Aorta (tissue), 5 donors: ENCODE measurements at regions not wholly inside any gene's neighbourhood (a gene's known extent, or its start where the extent isn't known, plus 50 kb on each side); places are given as distances from the start of the nearest gene placed in this dataset.
"Not testable (repeated sequence)": the region's sequence is repeated elsewhere in the genome, so short reads cannot be mapped to it uniquely, and the experiment has no call there.

Source experiments
- ATAC-seq: fragments of 200-7000 bp; cut with Tn5 transposase; one replicate; pipeline ENCODE4 v1.9.1; 2022; ENCODE audit warnings: moderate library complexity; ENCODE audit not compliant: low FRiP score
- DNase-seq, 2 donors: peaks; one replicate each; pipeline ENCODE4 v3.0.0-alpha.2; 2020
- H3K27ac ChIP-seq, 2 donors: one replicate each; pipeline ENCODE4 v1.5.1; 2013; ENCODE audit warnings: low read length in 2 of 2, mild to moderate bottlenecking in 2 of 2, moderate library complexity in 2 of 2, control low read depth in 1 of 2, inconsistent platforms in 1 of 2, low read depth in 1 of 2
- H3K27me3 ChIP-seq, 2 donors: one replicate each; pipeline ENCODE4 v1.6.1; 2013; ENCODE audit warnings: control low read depth in 1 of 2, low read length in 1 of 2, mild to moderate bottlenecking in 1 of 2, moderate library complexity in 1 of 2; ENCODE audit not compliant: insufficient read depth in 2 of 2, control insufficient read depth in 1 of 2
- H3K36me3 ChIP-seq, 2 donors: one replicate each; pipeline ENCODE4 v1.6.1; 2013; ENCODE audit warnings: control low read depth in 1 of 2, low read length in 1 of 2, mild to moderate bottlenecking in 1 of 2; ENCODE audit not compliant: insufficient read depth in 2 of 2, control insufficient read depth in 1 of 2
- H3K4me1 ChIP-seq, 2 donors: one replicate each; pipeline ENCODE4 v1.6.1; 2013; ENCODE audit warnings: low read length in 2 of 2, control low read depth in 1 of 2, mild to moderate bottlenecking in 1 of 2, moderate library complexity in 1 of 2; ENCODE audit not compliant: insufficient read depth in 2 of 2, control insufficient read depth in 1 of 2
- H3K4me3 ChIP-seq, 2 donors: one replicate each; pipeline ENCODE4 v1.5.1; 2013; ENCODE audit warnings: low read length in 2 of 2, control low read depth in 1 of 2, mild to moderate bottlenecking in 1 of 2
- H3K9me3 ChIP-seq: one replicate; pipeline ENCODE4 v1.6.1; 2013; ENCODE audit warnings: mild to moderate bottlenecking, low read length; ENCODE audit not compliant: control insufficient read depth
- WGBS, 2 donors: extraction: QIAGEN DNeasy Blood & Tissue Kit; methylation state at CpG; one replicate each; pipeline ENCODE4 v1.1.7; 2013; 5-methylcytosine and 5-hydroxymethylcytosine counted together
- intact Hi-C, 2 donors: fragments of 100-400 bp; cut with DNase I; formaldehyde crosslinking; loops; one replicate each; pipeline versions ENCODE4 v1.14.2 to v1.15.0; 2022
- donor health status: healthy with polysubstance abuse.
- donor health status: Bipolar disorder and iron deficiency.
- donor health status: DM: no; HTN: no; CAD: no.
- donor health status: DM: no; HTN: no; CAD: no.
- donor health status: DM: yes; HTN: yes; CAD: no.

DNA sequence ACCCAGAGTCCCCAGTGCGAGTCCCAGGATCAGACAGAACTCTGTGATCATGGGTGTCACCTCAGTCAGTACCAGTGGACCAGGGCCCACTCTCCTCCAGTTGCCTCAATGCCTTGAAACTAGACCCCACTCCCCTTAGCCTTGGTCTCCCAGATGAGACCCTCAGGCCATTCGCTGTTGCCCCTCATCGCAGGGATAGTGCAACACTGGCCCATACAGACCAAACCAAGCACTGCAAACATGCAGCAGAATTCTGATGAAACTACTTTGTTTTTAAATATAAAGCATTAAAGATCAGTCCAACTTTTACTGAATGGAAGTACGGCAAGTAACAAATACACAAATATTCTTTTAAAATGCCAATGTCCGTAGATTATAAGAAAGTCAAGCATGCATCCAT is 101.2 kb upstream of the NT5E start:
- DNase-seq (no peak), ATAC-seq (no peak)
- Histone ChIP-seq H3K9me3 (no peaks in the 10 kb centered on the region), H3K27me3 (no peaks in the 10 kb centered on the region), H3K27ac (no peak overlapping the region), H3K36me3 (no peaks in the 10 kb centered on the region), H3K4me1 (no peaks in the 10 kb centered on the region), H3K4me3 (no peak overlapping the region)
- WGBS, 2 donors = 97 to 98% methylated on average over 5 of the region's 5 CpGs
- intact Hi-C loops = no loop called here

DNA sequence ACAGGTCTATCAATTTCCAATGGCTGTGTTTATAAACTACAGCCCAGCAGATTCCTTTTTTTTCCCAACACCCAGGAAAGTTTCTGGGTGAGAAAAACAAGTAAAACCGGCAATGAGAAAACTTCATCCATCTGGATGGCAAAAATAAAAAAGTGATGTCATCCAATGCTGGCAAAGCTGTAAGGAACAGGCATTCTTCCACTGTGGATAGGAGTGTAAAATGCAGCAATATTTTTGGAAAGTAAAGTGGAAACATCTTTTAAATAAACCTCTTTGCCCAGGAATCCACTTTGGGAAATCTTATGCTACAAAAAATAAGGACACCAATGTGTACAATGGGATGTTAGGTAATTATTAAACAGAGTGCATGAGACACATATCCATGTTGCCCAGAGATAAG is 102.1 kb upstream of the NT5E start:
- no peak overlapping the region for H3K27ac ChIP-seq
- WGBS, 2 donors = 0 to 5% methylated on average over 1 of the region's 1 CpG

DNA sequence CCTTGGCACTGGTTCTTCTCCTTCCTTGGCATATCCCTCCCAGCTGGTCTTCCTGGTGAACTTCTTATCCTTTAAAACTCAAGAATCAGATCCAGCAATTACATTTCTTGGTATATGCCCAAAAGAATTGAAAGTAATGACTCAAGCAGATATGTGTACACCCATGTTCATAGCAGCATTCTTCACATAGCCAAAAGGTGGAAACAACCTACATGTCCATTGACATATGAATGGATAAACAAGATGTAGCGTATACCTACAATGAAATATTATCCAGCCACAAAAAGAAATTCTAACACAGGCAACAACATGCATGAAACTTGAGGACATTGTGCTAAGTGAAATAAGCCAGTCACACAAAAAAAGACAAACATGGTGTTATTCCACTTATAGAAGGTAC is 103.7 kb upstream of the NT5E start:
- Histone ChIP-seq H3K4me1 (no peaks in the 10 kb centered on the region), H3K9me3 (no peaks in the 10 kb centered on the region), H3K27me3 (no peaks in the 10 kb centered on the region), H3K27ac (no peak overlapping the region), H3K36me3 (no peaks in the 10 kb centered on the region), H3K4me3 (no peak overlapping the region)
- no peak for DNase-seq
- no peak for ATAC-seq
- 98% methylated on average over 1 of the region's 1 CpG for WGBS, 2 donors
- intact Hi-C loops = no loop called here

More for the DNA sequence above, 102.1 kb upstream of the NT5E start:
- DNase-seq = no peak
- Histone ChIP-seq H3K9me3 (no peaks in the 10 kb centered on the region), H3K27me3 (no peaks in the 10 kb centered on the region), H3K4me1 (no peaks in the 10 kb centered on the region), H3K36me3 (no peaks in the 10 kb centered on the region), H3K4me3 (no peak overlapping the region)
- peak; percentile 65 for ATAC-seq
- intact Hi-C loops = no loop called here

DNA sequence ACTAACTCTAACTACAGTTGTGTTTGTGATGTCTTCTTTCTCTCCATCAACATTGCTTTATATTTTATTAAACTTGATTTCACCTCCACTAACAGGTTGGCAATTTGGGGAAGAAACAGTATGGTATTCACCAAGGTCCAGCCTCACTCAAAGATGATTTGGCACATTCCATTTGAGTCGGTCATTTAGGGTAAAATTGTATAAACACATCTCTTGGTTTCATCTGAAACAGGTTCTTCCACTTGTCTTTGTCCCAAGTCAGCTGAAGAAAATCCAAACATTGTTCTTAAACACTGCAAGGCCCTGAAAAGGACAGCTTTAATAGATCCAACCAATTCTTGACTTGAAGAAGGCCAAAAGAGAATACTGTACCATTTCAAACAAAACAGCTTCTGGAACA is 104.9 kb upstream of the NT5E start:
- no peak overlapping the region for H3K4me3 ChIP-seq
- 54 to 66% methylated on average over 1 of the region's 1 CpG for WGBS, 2 donors
- H3K36me3 ChIP-seq = no peaks in the 10 kb centered on the region
- intact Hi-C loops = no loop called here
- H3K27me3 ChIP-seq = no peaks in the 10 kb centered on the region
- H3K9me3 ChIP-seq = no peaks in the 10 kb centered on the region
- DNase-seq (no peak), ATAC-seq (no peak)
- H3K4me1 ChIP-seq = no peaks in the 10 kb centered on the region
- H3K27ac ChIP-seq = no peak overlapping the region

DNA sequence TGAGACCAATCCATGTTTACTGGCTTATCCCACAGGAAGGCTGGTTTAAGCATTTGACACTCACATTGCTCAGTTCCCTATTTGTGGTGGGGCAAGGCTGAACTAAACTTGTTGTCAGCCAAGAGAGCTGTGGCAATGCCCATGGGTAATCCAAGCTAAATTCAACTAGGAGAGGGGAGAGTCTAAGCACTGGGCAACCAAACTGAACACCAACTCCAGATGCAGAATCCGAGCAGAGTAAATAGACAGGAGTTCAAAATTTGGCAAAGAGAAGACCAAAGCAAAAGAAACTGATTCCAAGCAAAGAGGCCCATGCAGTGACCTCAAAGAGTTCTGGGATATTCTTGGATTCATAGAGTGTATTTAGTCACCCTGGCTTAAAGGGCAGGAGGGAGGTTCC is 106.5 kb upstream of the NT5E start:
- no peaks in the 10 kb centered on the region for H3K9me3 ChIP-seq
- H3K36me3 ChIP-seq = no peaks in the 10 kb centered on the region
- no peak overlapping the region for H3K27ac ChIP-seq
- 9 to 23% methylated on average over 1 of the region's 1 CpG for WGBS, 2 donors
- H3K27me3 ChIP-seq = no peaks in the 10 kb centered on the region
- no peak overlapping the region for H3K4me3 ChIP-seq
- no peaks in the 10 kb centered on the region for H3K4me1 ChIP-seq
- ATAC-seq (no peak), DNase-seq (no peak)
- intact Hi-C loops = no loop called here

DNA sequence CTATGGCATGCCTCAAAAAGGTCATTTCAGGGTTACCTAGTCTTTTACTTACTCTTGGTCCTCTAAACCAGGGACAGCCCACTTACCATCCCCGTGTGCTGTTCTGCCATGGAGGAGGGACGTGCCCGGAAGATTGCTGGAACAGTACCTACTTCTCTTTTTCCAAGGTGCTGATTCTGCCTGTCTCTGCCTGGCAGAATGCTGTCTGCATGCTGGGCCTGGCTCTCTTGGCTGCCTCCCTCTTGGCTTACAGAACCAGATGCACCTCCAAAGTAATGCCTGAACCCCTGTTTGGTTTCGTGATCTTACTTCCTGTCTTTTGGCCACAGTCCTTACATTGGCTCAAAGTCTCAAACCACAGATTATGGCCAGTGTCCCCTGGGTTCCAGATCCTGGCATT is 120.7 kb upstream of the NT5E start:
- H3K27me3 ChIP-seq = peaks cover 0 to 1% of the 10 kb centered on the region in 2 donors
- no peak for DNase-seq
- H3K36me3 ChIP-seq = no peaks in the 10 kb centered on the region
- 8 to 22% methylated on average over 4 of the region's 4 CpGs for WGBS, 2 donors
- no peak overlapping the region for H3K4me3 ChIP-seq
- no peaks in the 10 kb centered on the region for H3K9me3 ChIP-seq
- no peak overlapping the region for H3K27ac ChIP-seq
- intact Hi-C loops = loop anchor here in 1 of 2 donors (10.0 kb wide), 2 partner anchors 204 to 554 kb away; no protein-coding TSS in a partner anchor
- no peaks in the 10 kb centered on the region for H3K4me1 ChIP-seq
- ATAC-seq = peak; percentile 51

DNA sequence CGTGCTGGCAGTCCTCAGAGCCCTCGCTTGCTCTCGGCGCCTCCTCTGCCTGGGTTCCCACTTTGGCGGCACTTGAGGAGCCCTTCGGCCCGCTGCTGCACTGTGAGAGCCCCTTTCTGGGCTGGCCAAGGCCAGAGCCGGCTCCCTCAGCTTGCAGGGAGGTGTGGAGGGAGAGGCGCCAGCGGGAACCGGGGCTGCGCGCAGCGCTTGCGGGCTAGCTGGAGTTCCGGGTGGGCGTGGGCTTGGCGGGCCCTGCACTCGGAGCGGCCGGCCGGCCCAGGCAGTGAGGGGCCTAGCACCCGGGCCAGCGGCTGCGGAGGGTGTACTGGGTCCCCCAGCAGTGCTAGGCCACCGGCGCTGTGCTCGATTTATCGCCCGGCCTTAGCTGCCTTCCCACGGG is 124.1 kb upstream of the NT5E start:
- not testable (repeated sequence) for DNase-seq, H3K4me1 ChIP-seq, ATAC-seq, H3K27ac ChIP-seq, H3K36me3 ChIP-seq, H3K9me3 ChIP-seq, H3K4me3 ChIP-seq, H3K27me3 ChIP-seq
- WGBS, 2 donors = 95 to 96% methylated on average over 26 to 31 of the region's 31 CpGs
- intact Hi-C loops = loop anchor here in 1 of 2 donors (10.0 kb wide), 2 partner anchors 201 to 551 kb away; no protein-coding TSS in a partner anchor

DNA sequence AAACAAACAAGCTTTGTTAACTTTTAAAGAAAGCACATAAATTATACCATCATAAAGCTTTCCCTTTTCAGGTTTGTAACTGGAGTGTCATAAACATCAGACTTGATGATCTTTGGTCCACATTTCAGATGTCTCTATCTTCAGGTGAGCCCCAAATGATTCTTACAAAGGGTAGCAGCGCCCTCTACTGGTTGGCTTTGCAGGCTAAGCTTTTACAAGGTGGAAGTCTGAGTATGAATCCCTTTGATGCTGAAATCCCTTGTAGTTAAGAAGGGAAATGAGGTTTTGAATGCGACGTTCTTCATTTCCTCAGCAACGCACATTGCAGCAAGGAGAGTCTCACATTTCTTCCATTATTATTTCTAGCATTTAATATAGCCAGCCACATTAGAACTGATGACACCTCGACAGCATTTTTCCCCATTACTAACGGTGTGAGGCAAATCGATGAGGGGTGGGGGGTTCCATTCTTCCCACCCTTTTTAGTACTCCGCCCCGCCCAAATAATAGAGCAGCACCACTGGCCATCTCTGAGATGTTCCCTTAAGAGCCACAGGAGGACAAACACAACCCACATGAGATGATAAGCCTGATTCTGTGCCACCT is 126.3 kb upstream of the NT5E start:
- intact Hi-C loops = loop anchor here (5.0 to 10.0 kb wide), 4 partner anchors 199 to 549 kb away; no protein-coding TSS in a partner anchor
- no peaks in the 10 kb centered on the region for H3K9me3 ChIP-seq
- H3K4me1 ChIP-seq = no peaks in the 10 kb centered on the region
- no peaks in the 10 kb centered on the region for H3K36me3 ChIP-seq
- DNase-seq = peak; percentile 66 to 85
- H3K4me3 ChIP-seq = no peak overlapping the region
- H3K27ac ChIP-seq = no peak overlapping the region
- WGBS, 2 donors = 37% methylated on average over 9 of the region's 9 CpGs
- H3K27me3 ChIP-seq = no peaks in the 10 kb centered on the region
- ATAC-seq = peak; percentile 79

DNA sequence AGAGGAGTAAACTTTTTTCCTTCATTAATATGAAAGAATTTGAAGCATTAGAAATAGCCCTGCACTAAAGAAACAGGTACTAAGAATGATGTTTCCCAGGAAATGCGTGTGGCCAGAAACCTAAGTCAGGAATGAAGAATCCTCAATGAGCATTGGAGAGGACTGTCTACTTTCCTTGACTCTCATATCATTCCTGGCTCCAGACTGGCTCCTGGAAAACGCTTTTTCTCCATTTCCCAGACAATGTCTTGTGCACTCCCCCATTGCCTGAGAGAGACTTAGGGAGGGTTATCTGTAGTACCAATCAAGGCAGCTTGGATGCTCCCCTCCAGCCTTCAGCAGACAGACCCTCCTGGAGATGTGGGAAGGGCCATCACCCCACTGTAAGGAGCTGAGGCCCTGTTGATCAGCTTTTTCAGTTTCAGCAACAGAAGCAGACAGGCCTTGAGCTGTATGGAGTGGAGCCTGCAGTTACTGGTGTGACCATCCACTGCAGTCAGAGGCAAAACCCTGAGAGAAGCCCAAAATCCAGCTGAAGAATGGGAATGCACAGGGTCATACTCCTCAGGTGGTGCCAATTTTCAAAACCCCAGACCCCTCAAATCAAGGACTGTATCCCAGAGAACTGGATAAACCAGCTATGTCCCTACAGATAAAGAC is 127.3 kb upstream of the NT5E start:
- ATAC-seq = peak; percentile 62
- intact Hi-C loops = loop anchor here (5.0 to 10.0 kb wide), 4 partner anchors 198 to 548 kb away; no protein-coding TSS in a partner anchor

More for the DNA sequence above, 127.3 kb upstream of the NT5E start:
- DNase-seq = no peak
- no peaks in the 10 kb centered on the region for H3K27me3 ChIP-seq
- no peak overlapping the region for H3K27ac ChIP-seq
- H3K9me3 ChIP-seq = peaks cover 5% of the 10 kb centered on the region
- H3K4me3 ChIP-seq = no peak overlapping the region
- no peaks in the 10 kb centered on the region for H3K4me1 ChIP-seq
- WGBS, 2 donors = 34% methylated on average over 2 of the region's 2 CpGs
- no peaks in the 10 kb centered on the region for H3K36me3 ChIP-seq
